ENCODE measurements at regions not wholly inside any gene's neighbourhood (a gene's known extent, or its start where the extent isn't known, plus 50 kb on each side); places are given as distances from the start of the nearest gene placed in this dataset.

DNA sequence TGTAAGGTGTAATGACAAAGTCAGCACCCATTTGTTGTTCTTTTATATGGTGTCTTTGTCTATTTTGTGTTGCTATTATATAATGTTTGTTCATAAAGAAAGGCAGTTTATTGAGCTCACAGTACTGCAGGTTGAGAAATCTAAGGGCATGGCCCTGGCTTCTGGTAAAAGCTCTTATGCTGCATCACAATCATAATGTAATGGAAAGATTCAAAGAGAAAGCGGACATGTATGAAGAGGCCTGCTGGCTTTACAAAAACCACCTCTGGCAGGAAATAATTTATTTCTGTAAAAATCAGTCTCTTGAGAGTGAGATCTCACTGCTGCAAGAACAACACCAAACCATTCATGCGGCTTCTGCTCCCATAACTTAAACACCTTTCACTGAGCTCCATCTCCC, 746.7 kb upstream of the FAM174A start:
- TF ChIP-seq, protein P1, sequence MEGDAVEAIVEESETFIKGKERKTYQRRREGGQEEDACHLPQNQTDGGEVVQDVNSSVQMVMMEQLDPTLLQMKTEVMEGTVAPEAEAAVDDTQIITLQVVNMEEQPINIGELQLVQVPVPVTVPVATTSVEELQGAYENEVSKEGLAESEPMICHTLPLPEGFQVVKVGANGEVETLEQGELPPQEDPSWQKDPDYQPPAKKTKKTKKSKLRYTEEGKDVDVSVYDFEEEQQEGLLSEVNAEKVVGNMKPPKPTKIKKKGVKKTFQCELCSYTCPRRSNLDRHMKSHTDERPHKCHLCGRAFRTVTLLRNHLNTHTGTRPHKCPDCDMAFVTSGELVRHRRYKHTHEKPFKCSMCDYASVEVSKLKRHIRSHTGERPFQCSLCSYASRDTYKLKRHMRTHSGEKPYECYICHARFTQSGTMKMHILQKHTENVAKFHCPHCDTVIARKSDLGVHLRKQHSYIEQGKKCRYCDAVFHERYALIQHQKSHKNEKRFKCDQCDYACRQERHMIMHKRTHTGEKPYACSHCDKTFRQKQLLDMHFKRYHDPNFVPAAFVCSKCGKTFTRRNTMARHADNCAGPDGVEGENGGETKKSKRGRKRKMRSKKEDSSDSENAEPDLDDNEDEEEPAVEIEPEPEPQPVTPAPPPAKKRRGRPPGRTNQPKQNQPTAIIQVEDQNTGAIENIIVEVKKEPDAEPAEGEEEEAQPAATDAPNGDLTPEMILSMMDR (IDR thresholded peaks at IDR 0.05) = no peak
- no peak for TF ChIP-seq POLR2A (IDR thresholded peaks at IDR 0.05)
